Head of caudate nucleus (tissue), 42 donors: ENCODE measurements at regions not wholly inside any gene's neighbourhood (a gene's known extent, or its start where the extent isn't known, plus 50 kb on each side); places are given as distances from the start of the nearest gene placed in this dataset.

Experiments used
- DNase-seq, 42 donors: peaks; one replicate each; pipeline versions ENCODE4 v3.0.0 to v3.0.0-alpha.2; 2020 to 2021; ENCODE audit warnings: mixed read lengths in 7 of 42
- intact Hi-C: fragments of 100-400 bp; cut with DNase I; formaldehyde crosslinking; loops from one replicate; pipeline ENCODE4 v1.15.0; 2022

GRCh38 chr10:71038921-71039320 is 150.6 kb upstream of the PCBD1 start:
- intact Hi-C loops: no loop called here
- DNase-seq: peak in 1 of 42 donors; percentile 1

DNA sequence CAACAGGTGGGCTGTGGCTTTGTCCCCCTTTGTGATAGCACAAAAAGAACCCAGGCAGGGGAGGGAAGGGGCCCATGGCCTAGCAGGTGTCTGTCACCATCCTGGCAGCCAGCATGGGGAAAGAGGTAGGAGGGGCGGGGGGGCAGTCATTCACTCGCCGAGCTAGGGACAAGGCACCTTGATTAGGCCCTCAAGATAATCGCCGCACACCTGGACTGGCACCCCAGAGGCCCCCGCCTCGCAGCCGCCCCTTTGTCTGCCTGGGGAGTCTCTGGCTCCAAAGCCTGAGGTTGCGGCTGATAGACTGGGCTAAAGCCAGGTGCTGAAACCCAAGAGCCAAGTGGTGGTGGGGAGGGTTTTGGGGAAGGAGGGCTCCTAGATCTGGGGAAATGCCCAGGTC is 151.2 kb upstream of the PCBD1 start:
- no peak for DNase-seq
- intact Hi-C loops: no loop called here

- no peak for DNase-seq
- intact Hi-C loops: no loop called here
These were observed 152.0 kb upstream of the PCBD1 start for GRCh38 chr10:71040343-71040742.

DNA sequence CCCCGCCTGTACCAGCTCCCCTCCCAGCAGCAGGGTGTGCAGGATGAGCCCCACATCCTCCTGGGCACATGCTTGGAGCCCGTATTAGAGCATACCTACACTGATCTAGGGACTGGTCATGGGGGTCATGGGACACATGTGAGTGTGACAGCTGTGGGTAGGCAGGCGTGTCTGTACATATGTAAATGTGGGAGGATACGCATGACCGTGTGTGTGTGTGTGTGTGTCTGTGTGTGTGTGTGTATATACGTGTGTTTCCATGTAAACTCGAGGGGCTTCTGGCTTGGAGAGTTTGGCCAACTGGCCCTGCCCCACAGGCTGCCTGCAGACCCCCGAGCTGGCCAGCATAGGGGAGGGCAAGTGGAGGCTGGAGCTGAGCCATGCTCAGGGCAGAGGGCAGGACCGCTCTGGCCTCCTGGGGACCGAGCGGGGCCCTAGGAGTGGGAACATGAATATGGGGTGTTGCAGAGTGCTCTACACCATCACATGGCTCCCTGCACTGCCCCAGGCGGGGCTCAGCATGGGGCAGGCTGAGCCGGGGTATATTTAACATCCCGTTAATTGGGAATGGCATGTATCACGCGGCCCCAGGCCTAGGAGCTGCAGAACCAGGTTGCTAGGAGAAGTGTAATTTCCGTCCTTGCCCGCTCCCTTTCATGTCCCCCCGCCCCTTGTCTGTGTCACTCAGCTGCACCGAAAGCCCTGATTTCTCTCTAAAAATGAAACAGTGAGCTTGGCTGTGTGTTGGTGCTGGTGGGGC is 152.7 kb upstream of the PCBD1 start:
- intact Hi-C loops: no loop called here
- no peak for DNase-seq

DNA sequence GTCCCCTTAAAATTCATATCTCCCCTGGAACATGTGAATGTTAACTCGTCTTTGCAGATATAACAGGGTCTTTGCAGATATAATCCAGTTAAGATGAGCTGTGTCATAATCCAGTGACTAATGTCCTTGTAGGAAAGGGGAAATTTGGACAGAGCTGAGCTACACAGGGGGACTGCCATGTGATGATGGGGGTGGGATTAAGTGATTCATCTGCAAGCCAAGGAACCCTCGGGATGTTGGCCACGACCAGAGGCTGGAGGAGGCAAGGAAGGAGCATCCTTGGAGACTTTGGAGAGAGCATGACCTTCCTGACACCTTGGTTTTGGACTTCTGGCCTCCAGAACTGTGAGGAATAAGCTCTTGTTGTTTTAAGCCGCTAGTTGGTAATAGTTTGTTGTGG is 153.9 kb upstream of the PCBD1 start:
- intact Hi-C loops: no loop called here
- DNase-seq: no peak

GRCh38 chr10:71042699-71043098 is 154.3 kb upstream of the PCBD1 start:
- DNase-seq: no peak
- intact Hi-C loops: no loop called here

- DNase-seq: no peak
These were observed 155.5 kb upstream of the PCBD1 start for GRCh38 chr10:71043858-71044257.

DNA sequence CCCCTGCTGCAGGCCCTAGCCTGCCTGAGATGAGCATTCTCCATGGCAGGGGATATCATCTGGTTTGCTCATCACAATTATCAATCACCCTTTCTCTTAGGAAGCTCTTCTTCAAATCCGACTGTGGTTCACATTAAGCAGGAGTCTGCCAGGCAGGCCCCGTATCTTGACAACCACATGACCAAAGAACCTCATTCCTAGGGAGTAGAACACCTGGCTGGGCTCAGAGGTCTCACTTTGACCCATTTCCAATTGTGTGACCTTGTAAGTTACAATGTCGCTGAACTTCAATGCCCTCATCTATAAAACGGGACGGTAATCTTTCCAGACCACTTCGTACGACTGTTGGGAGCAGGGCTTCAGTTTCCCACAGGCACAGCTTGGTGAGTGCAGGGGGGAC is 156.4 kb upstream of the PCBD1 start:
- intact Hi-C loops: no loop called here
- DNase-seq: no peak

More at GRCh38 chr10:71043858-71044257, 155.5 kb upstream of the PCBD1 start:
- intact Hi-C loops: no loop called here

- DNase-seq: peak in 25 of 42 donors; percentile 14 to 51 (median 32)
- intact Hi-C loops: no loop called here
These were observed 156.9 kb upstream of the PCBD1 start for GRCh38 chr10:71045204-71045809.

- intact Hi-C loops: no loop called here
- no peak for DNase-seq
These were observed 157.6 kb upstream of the PCBD1 start for GRCh38 chr10:71045936-71046335.

DNA sequence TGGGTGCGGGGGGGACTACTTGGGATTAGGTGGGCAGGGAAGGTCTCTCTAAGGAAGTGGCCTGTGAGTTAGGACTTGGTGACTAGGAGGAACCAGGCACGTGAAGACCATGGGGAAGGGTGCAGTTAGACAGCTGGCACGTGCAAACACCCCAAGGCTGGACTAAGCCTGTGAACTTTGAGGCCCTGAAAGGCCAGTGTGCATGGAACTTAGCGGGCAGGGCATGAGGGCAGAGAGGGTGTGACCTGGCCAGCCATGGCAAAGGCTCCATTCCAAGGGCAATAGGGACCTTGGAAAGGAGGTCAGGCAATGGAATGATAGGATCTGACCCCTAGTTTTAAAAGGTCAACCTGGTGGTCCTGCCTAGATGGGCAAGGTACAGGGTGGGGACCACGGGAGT is 158.4 kb upstream of the PCBD1 start:
- intact Hi-C loops: no loop called here
- DNase-seq: no peak

DNA sequence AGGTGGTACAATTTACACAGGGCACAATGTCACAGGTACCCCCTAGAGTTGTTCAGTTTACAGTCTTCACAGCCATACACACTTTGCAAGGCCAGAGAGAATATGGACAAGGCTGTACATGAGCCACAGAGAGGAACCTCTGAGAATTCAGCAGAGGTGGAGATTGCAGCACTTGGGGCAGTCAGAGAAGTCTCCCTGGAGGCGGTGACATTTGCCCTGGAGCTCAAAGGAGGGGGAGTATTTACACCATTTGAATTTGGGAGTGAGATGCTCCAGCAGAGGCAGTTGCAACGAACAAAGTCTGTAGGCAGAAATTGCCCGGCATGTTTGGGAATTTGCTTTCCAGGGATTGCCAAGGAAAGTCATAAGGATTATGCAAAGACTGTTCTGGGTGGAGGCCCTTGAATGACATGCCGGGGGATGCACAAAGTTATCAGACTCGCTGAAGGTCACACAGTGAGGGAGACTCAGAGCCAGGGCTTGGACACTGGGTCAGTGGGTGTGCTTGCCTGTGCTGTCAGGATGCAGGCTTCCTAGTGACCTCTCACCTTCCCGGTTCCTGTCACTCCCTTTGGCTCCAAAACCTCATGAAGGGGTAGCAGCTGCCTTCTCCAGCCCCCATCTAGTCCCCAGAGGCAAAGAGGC is 160.7 kb upstream of the PCBD1 start:
- intact Hi-C loops: no loop called here
- no peak for DNase-seq

DNA sequence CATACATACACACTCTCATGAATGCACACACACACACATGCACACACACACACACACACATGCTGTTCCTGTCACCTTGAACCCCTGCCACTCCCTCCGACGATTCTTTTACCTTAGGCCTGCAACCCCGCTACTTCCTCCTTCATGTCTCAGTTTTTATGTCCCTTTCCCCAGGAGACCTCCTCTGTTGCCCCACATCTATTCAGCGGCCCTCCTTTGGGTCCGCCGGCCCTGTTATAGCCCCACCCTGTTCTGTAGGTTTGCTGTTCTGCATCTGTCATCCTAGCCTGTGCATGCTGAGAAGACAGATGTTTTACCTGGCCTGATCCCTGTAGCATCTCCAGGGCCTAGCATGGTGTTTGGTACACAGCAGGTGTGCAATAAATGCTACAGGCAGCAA is 161.6 kb upstream of the PCBD1 start:
- intact Hi-C loops: no loop called here
- DNase-seq: no peak

GRCh38 chr10:71052076-71052660 is 160.2 kb upstream of the UNC5B start:
- intact Hi-C loops: no loop called here
- no peak for DNase-seq

DNA sequence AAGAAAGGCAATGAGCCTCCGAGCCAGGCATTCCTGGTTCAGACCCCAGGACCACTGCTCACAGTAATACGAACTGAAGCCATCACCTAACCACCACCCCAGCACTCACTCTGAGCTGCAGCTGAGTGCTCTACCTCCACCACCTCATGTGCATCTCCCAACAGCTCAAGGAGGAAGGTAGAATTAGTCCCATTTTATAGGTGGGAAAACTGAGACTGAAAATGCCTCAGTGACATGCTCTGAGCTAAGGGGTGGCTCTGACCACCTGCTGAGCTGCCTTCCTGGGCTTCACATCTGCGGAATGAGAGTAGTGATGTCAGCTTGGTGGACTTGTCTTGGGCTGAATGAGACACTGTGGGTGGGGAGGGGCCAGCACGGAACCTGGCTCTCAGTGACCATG is 159.7 kb upstream of the UNC5B start:
- intact Hi-C loops: no loop called here
- DNase-seq: no peak

GRCh38 chr10:71053169-71053895 is 159.0 kb upstream of the UNC5B start:
- intact Hi-C loops: no loop called here
- DNase-seq: no peak

GRCh38 chr10:71058308-71058707 is 154.1 kb upstream of the UNC5B start:
- no peak for DNase-seq
- intact Hi-C loops: no loop called here

DNA sequence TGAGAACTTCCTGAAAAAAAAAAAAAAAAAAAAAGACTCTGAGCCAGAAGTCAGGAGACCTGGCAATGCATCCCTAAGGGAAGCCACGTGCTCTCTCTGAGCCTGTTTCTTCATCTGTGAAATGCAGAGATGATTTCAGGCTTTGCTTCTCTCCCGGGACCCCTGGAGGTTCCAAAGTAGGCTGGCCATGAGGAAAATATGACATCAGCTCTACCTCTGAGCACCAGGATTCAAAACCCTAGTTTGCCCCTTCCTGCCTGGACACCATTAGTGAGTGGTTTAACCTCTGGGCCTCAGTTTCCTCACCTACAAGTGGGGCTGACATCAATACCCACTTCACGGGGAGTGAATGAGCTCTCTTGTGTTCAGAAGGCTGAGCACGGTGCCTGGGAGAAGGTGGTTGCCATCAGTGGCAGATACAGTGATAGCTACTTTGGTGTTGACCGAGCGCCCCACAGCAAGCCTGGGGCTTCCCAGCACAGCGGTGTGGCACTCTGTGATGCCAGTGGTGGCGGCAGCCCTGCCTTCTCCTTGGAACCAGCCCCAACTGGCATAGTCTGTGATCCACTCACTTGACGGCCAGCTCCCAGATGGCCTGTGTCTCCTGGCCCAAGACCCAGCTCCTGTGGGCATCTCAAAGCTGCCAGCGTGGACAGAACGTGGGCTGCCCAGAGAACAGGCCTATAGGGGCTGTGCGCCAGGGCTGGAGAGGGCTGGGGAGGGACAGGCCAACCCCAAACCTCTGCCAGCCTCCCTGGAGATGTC is 153.1 kb upstream of the UNC5B start:
- intact Hi-C loops: no loop called here
- DNase-seq: peak in 5 of 42 donors; percentile 10 to 41 (median 17)

DNA sequence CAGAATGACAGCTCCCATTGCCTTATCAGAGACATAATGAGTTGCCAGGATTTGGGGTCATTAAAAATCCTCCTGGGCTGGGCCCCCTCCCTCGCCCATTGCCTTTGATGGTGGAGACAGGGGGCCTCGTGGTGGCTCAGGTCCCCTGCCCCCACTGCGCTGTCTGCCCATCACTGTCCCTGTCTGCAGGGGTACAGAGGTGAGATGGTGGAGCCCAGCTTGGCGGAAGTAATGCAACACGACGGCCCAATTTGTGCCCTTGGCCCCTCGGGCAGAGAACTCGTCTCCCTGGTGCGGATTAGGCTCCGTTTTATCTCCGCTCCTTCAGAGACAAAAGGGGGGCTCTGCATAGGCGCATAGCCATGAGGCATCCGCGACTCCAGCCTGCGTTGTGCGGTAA is 152.4 kb upstream of the UNC5B start:
- no peak for DNase-seq
- intact Hi-C loops: no loop called here
